IPS-18a (cell line): ENCODE measurements at regions not wholly inside any gene's neighbourhood (a gene's known extent, or its start where the extent isn't known, plus 50 kb on each side); places are given as distances from the start of the nearest gene placed in this dataset.

ENCODE experiments used
- H3K27ac ChIP-seq: one replicate; pipeline ENCODE4 v1.5.1; 2013; ENCODE audit warnings: low read length
- H3K27me3 ChIP-seq: one replicate; pipeline ENCODE4 v1.6.1; 2013; ENCODE audit warnings: mild to moderate bottlenecking, low read length; ENCODE audit not compliant: control insufficient read depth, insufficient read depth
- H3K36me3 ChIP-seq: one replicate; pipeline ENCODE4 v1.6.1; 2013; ENCODE audit warnings: low read depth, low read length; ENCODE audit not compliant: control insufficient read depth
- H3K4me1 ChIP-seq: one replicate; pipeline ENCODE4 v1.6.1; 2013; ENCODE audit warnings: low read depth, low read length; ENCODE audit not compliant: control insufficient read depth
- H3K4me3 ChIP-seq: one replicate; pipeline ENCODE4 v1.5.1; 2013; ENCODE audit warnings: low read length
- H3K9ac ChIP-seq: one replicate; pipeline ENCODE4 v1.6.1; 2013; ENCODE audit warnings: mild to moderate bottlenecking, low read length, moderate library complexity
- H3K9me3 ChIP-seq: one replicate; pipeline ENCODE4 v1.6.1; 2013; ENCODE audit warnings: low read depth, low read length; ENCODE audit not compliant: control insufficient read depth

GRCh38 chr16:79929260-79929965 is 328.9 kb upstream of the MAF start:
- H3K36me3 ChIP-seq, result no peaks in the 10 kb centered on the region
- no peak overlapping the region for H3K4me3 ChIP-seq
- H3K27me3 ChIP-seq, result no peaks in the 10 kb centered on the region
- H3K4me1 ChIP-seq, result peaks cover 5% of the 10 kb centered on the region
- H3K9ac ChIP-seq, result no peak overlapping the region
- H3K27ac ChIP-seq, result no peak overlapping the region
- H3K9me3 ChIP-seq, result no peaks in the 10 kb centered on the region

- peaks cover under 1% of the 10 kb centered on the region for H3K4me1 ChIP-seq
- H3K9ac ChIP-seq, result no peak overlapping the region
- H3K4me3 ChIP-seq, result no peak overlapping the region
- no peak overlapping the region for H3K27ac ChIP-seq
- H3K36me3 ChIP-seq, result no peaks in the 10 kb centered on the region
- no peaks in the 10 kb centered on the region for H3K27me3 ChIP-seq
- H3K9me3 ChIP-seq, result no peaks in the 10 kb centered on the region
Observed at GRCh38 chr16:79928142-79928873, 327.8 kb upstream of the MAF start.

GRCh38 chr16:79926451-79927205 is 326.1 kb upstream of the MAF start:
- no peaks in the 10 kb centered on the region for H3K36me3 ChIP-seq
- no peak overlapping the region for H3K4me3 ChIP-seq
- no peak overlapping the region for H3K27ac ChIP-seq
- no peaks in the 10 kb centered on the region for H3K9me3 ChIP-seq
- no peak overlapping the region for H3K9ac ChIP-seq
- H3K27me3 ChIP-seq, result no peaks in the 10 kb centered on the region
- no peaks in the 10 kb centered on the region for H3K4me1 ChIP-seq

- Histone ChIP-seq H3K36me3 (no peaks in the 10 kb centered on the region), H3K27me3 (no peaks in the 10 kb centered on the region), H3K4me1 (peaks cover 6% of the 10 kb centered on the region), H3K9ac (no peak overlapping the region), H3K27ac (no peak overlapping the region), H3K4me3 (no peak overlapping the region), H3K9me3 (no peaks in the 10 kb centered on the region)
Observed at GRCh38 chr16:79923431-79923830, 322.9 kb upstream of the MAF start.

GRCh38 chr16:79920685-79921084 is 320.1 kb upstream of the MAF start:
- H3K27ac ChIP-seq, result no peak overlapping the region
- no peak overlapping the region for H3K4me3 ChIP-seq
- no peak overlapping the region for H3K9ac ChIP-seq
- no peaks in the 10 kb centered on the region for H3K36me3 ChIP-seq
- H3K9me3 ChIP-seq, result no peaks in the 10 kb centered on the region
- peaks cover 6% of the 10 kb centered on the region for H3K4me1 ChIP-seq
- H3K27me3 ChIP-seq, result no peaks in the 10 kb centered on the region

- no peak overlapping the region for H3K4me3 ChIP-seq
Observed at GRCh38 chr16:79918916-79919315, 318.4 kb upstream of the MAF start.

GRCh38 chr16:79915761-79916160 is 315.2 kb upstream of the MAF start:
- Histone ChIP-seq H3K9me3 (no peaks in the 10 kb centered on the region), H3K9ac (no peak overlapping the region), H3K4me1 (peaks cover 6% of the 10 kb centered on the region), H3K27ac (no peak overlapping the region), H3K27me3 (no peaks in the 10 kb centered on the region), H3K4me3 (no peak overlapping the region), H3K36me3 (no peaks in the 10 kb centered on the region)

More at GRCh38 chr16:79918916-79919315, 318.4 kb upstream of the MAF start:
- H3K36me3 ChIP-seq, result no peaks in the 10 kb centered on the region
- H3K9ac ChIP-seq, result no peak overlapping the region
- peaks cover 6% of the 10 kb centered on the region for H3K4me1 ChIP-seq
- no peaks in the 10 kb centered on the region for H3K9me3 ChIP-seq
- no peak overlapping the region for H3K27ac ChIP-seq
- H3K27me3 ChIP-seq, result no peaks in the 10 kb centered on the region

- H3K4me3 ChIP-seq, result no peak overlapping the region
- H3K9ac ChIP-seq, result no peak overlapping the region
- H3K9me3 ChIP-seq, result no peaks in the 10 kb centered on the region
- no peaks in the 10 kb centered on the region for H3K36me3 ChIP-seq
- H3K27me3 ChIP-seq, result no peaks in the 10 kb centered on the region
- peaks cover 6% of the 10 kb centered on the region for H3K4me1 ChIP-seq
- H3K27ac ChIP-seq, result no peak overlapping the region
Observed at GRCh38 chr16:79914961-79915720, 314.6 kb upstream of the MAF start.

GRCh38 chr16:79912592-79913310 is 312.2 kb upstream of the MAF start:
- no peak overlapping the region for H3K4me3 ChIP-seq
- no peaks in the 10 kb centered on the region for H3K27me3 ChIP-seq
- H3K9ac ChIP-seq, result no peak overlapping the region
- no peaks in the 10 kb centered on the region for H3K9me3 ChIP-seq
- no peaks in the 10 kb centered on the region for H3K4me1 ChIP-seq
- H3K27ac ChIP-seq, result no peak overlapping the region
- H3K36me3 ChIP-seq, result no peaks in the 10 kb centered on the region

GRCh38 chr16:79911660-79912059 is 311.1 kb upstream of the MAF start:
- Histone ChIP-seq H3K36me3 (no peaks in the 10 kb centered on the region), H3K9ac (no peak overlapping the region), H3K27me3 (no peaks in the 10 kb centered on the region), H3K4me1 (no peaks in the 10 kb centered on the region), H3K9me3 (no peaks in the 10 kb centered on the region), H3K27ac (no peak overlapping the region), H3K4me3 (no peak overlapping the region)
